H9 (cell line): ENCODE measurements at regions not wholly inside any gene's neighbourhood (a gene's known extent, or its start where the extent isn't known, plus 50 kb on each side); places are given as distances from the start of the nearest gene placed in this dataset.

Experiments
- DNase-seq: peaks from one replicate; pipeline ENCODE4 v3.0.0-alpha.2; 2017
- H2AFZ ChIP-seq: one replicate; pipeline ENCODE4 v1.6.1; 2013; ENCODE audit warnings: mild to moderate bottlenecking, low read length, control low read depth, moderate library complexity
- H2AK5ac ChIP-seq: 2 replicates; pipeline ENCODE4 v1.6.1; 2013; ENCODE audit warnings: low read length, control low read depth, mixed read lengths; ENCODE audit not compliant: insufficient read length
- H2BK120ac ChIP-seq: one replicate; pipeline ENCODE4 v1.6.1; 2013; ENCODE audit warnings: low read depth, mild to moderate bottlenecking, low read length, control low read depth, inconsistent platforms; ENCODE audit not compliant: poor library complexity, severe bottlenecking
- H2BK12ac ChIP-seq: 2 replicates; pipeline ENCODE4 v1.6.1; 2013; ENCODE audit warnings: low read length, control low read depth, mixed read lengths, low read depth; ENCODE audit not compliant: insufficient read length
- H2BK15ac ChIP-seq: 2 replicates; pipeline ENCODE4 v1.6.1; 2013; ENCODE audit warnings: low read depth, low read length, control low read depth
- H2BK20ac ChIP-seq: one replicate; pipeline ENCODE4 v1.6.1; 2013; ENCODE audit warnings: low read depth, mild to moderate bottlenecking, low read length, control low read depth, inconsistent platforms; ENCODE audit not compliant: poor library complexity, severe bottlenecking
- H2BK5ac ChIP-seq: 2 replicates; pipeline ENCODE4 v1.6.1; 2013; ENCODE audit warnings: low read length, control low read depth, mixed read lengths; ENCODE audit not compliant: insufficient read length
- H3K14ac ChIP-seq: 2 replicates; pipeline ENCODE4 v1.6.1; 2013; ENCODE audit warnings: low read length, control low read depth; ENCODE audit not compliant: insufficient read depth
- H3K18ac ChIP-seq: 2 replicates; pipeline ENCODE4 v1.6.1; 2013; ENCODE audit warnings: low read depth, mild to moderate bottlenecking, mixed read lengths, low read length, control low read depth; ENCODE audit not compliant: insufficient read length
- H3K23ac ChIP-seq: 2 replicates; pipeline ENCODE4 v1.6.1; 2013; ENCODE audit warnings: low read length, control low read depth, mixed read lengths, low read depth; ENCODE audit not compliant: insufficient read length
- H3K23me2 ChIP-seq: 2 replicates; pipeline ENCODE4 v1.6.1; 2013; ENCODE audit warnings: low read depth, mild to moderate bottlenecking, mixed read lengths, low read length, control low read depth; ENCODE audit not compliant: insufficient read length, poor library complexity, severe bottlenecking
- H3K27ac ChIP-seq: 2 replicates; pipeline ENCODE4 v1.5.1; 2013; ENCODE audit warnings: low read length, control low read depth, mixed read lengths, low read depth; ENCODE audit not compliant: insufficient read length
- H3K27me3 ChIP-seq: 2 replicates; pipeline ENCODE4 v1.6.1; 2013; ENCODE audit warnings: low read length, control low read depth, inconsistent platforms; ENCODE audit not compliant: insufficient read depth
- H3K4ac ChIP-seq: 2 replicates; pipeline ENCODE4 v1.6.1; 2013; ENCODE audit warnings: low read depth, mild to moderate bottlenecking, control low read depth, inconsistent platforms, low read length, moderate library complexity
- H3K4me1 ChIP-seq: 2 replicates; pipeline ENCODE4 v1.6.1; 2013; ENCODE audit warnings: low read length, control low read depth, inconsistent platforms; ENCODE audit not compliant: insufficient read depth
- H3K4me2 ChIP-seq: 2 replicates; pipeline ENCODE4 v1.6.1; 2013; ENCODE audit warnings: low read length, control low read depth, mixed read lengths; ENCODE audit not compliant: insufficient read length, insufficient read depth
- H3K56ac ChIP-seq: 2 replicates; pipeline ENCODE4 v1.6.1; 2013; ENCODE audit warnings: low read depth, mild to moderate bottlenecking, mixed read lengths, low read length, control low read depth; ENCODE audit not compliant: insufficient read length
- H3K79me1 ChIP-seq: 2 replicates; pipeline ENCODE4 v1.6.1; 2013; ENCODE audit warnings: low read depth, mild to moderate bottlenecking, moderate library complexity, low read length, control low read depth, inconsistent platforms; ENCODE audit not compliant: insufficient read depth, poor library complexity, severe bottlenecking
- H3K79me2 ChIP-seq: 2 replicates; pipeline ENCODE4 v1.6.1; 2013; ENCODE audit warnings: low read length, control low read depth, inconsistent platforms; ENCODE audit not compliant: insufficient read depth
- H3K9ac ChIP-seq: 2 replicates; pipeline ENCODE4 v1.6.1; 2013; ENCODE audit warnings: low read length, control low read depth, mixed read lengths; ENCODE audit not compliant: insufficient read length; ENCODE audit errors: extremely low read depth
- H3K9me3 ChIP-seq: one replicate; pipeline ENCODE4 v1.6.1; 2013; ENCODE audit warnings: low read depth, low read length, inconsistent platforms; ENCODE audit not compliant: control insufficient read depth
- H3T11ph ChIP-seq: one replicate; pipeline ENCODE4 v1.6.1; 2013; ENCODE audit warnings: mild to moderate bottlenecking, low read length, control low read depth, inconsistent platforms
- H4K20me1 ChIP-seq: one replicate; pipeline ENCODE4 v1.6.1; 2013; ENCODE audit not compliant: control insufficient read depth, insufficient read length, insufficient read depth
- H4K5ac ChIP-seq: 2 replicates; pipeline ENCODE4 v1.6.1; 2013; ENCODE audit warnings: low read depth, mild to moderate bottlenecking, mixed read lengths, low read length, control low read depth; ENCODE audit not compliant: insufficient read length
- H4K8ac ChIP-seq: replicated peaks from 2 replicates; pipeline ENCODE4 v1.6.1; 2013; ENCODE audit warnings: low read length, control low read depth, mixed read lengths, low read depth; ENCODE audit not compliant: insufficient read length
- H4K91ac ChIP-seq: 2 replicates; pipeline ENCODE4 v1.6.1; 2013; ENCODE audit warnings: low read depth, mild to moderate bottlenecking, moderate library complexity, mixed read lengths, low read length, control low read depth; ENCODE audit not compliant: insufficient read length
- H3K27ac Mint-ChIP-seq, 3 experiments: 2 replicates in 2 of 3; 3 replicates in 1 of 3; pipeline ENCODE4 v1.8.0; 2020 to 2021; ENCODE audit warnings: mixed read lengths in 3 of 3, mild to moderate bottlenecking in 1 of 3, moderate library complexity in 1 of 3
- H3K27me3 Mint-ChIP-seq: 2 replicates; pipeline ENCODE4 v1.8.0; 2021; ENCODE audit warnings: low read depth, mild to moderate bottlenecking, moderate library complexity, mixed read lengths
- H3K36me3 Mint-ChIP-seq, 3 experiments: 2 replicates in 2 of 3; 3 replicates in 1 of 3; pipeline ENCODE4 v1.8.0; 2020 to 2021; ENCODE audit warnings: low read depth in 3 of 3, mixed read lengths in 3 of 3; ENCODE audit not compliant: insufficient read depth in 1 of 3
- H3K4me1 Mint-ChIP-seq, 2 experiments: 2 replicates each; pipeline ENCODE4 v1.8.0; 2020; ENCODE audit warnings: mixed read lengths in 2 of 2
- H3K4me3 Mint-ChIP-seq, 2 experiments: 2 replicates in 1 of 2; 3 replicates in 1 of 2; pipeline ENCODE4 v1.8.0; 2020 to 2021; ENCODE audit warnings: mild to moderate bottlenecking in 2 of 2, mixed read lengths in 2 of 2, moderate library complexity in 1 of 2
- H3K9me3 Mint-ChIP-seq, 2 experiments: 2 replicates in 1 of 2; 3 replicates in 1 of 2; pipeline ENCODE4 v1.8.0; 2020; ENCODE audit warnings: mild to moderate bottlenecking in 2 of 2, mixed read lengths in 2 of 2, moderate library complexity in 1 of 2
- TF ChIP-seq, protein P1 (sequence below): fragments of 200-600 bp; sonication (generic); conservative IDR thresholded peaks from 3 replicates; pipeline ENCODE4 v1.8.0; 2021; ENCODE audit warnings: antibody characterized with exemption, mild to moderate bottlenecking

DNA sequence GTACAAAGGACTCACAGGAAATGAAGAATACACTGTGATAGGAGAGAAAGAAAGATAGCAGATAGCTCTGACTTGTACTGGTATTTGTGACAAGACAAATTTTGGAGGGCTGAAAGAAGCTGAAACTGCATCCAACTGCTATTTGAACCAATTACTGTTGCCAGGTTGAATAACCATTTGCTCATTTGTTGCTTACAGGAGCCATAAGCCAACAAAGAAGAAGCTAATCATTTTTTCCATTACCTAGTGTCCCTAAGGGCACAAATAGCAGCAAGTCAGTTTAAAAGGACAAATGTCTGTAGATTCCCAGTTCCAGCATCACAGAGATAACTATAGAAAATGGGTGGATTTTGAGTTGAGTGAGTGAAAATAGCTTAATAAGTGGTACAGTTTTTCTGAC is 376.9 kb upstream of the ARPP21 start:
- Histone ChIP-seq H3K14ac (no peak overlapping the region), H3K9ac (no peak overlapping the region), H2BK15ac (no peak overlapping the region), H4K20me1 (no peaks in the 10 kb centered on the region), H2AK5ac (no peak overlapping the region), H2BK20ac (no peak overlapping the region), H2BK5ac (no peak overlapping the region), H2BK120ac (no peak overlapping the region), H3K27ac (no peak overlapping the region), H3K18ac (no peak overlapping the region), H3K79me1 (no peaks in the 10 kb centered on the region), H3K27me3 (no peaks in the 10 kb centered on the region), H3K56ac (no peak overlapping the region), H3K4ac (no peak overlapping the region), H3K23me2 (no peaks in the 10 kb centered on the region), H4K5ac (no peak overlapping the region), H3K4me1 (no peaks in the 10 kb centered on the region), H3K79me2 (no peaks in the 10 kb centered on the region), H3T11ph (no peak overlapping the region), H4K91ac (no peak overlapping the region), H3K23ac (no peak overlapping the region), H2AFZ (no peak overlapping the region), H3K9me3 (no peaks in the 10 kb centered on the region), H2BK12ac (no peak overlapping the region), H4K8ac (no peak overlapping the region), H3K4me2 (no peak overlapping the region)
- H3K4me1 Mint-ChIP-seq: no peaks in the 10 kb centered on the region
- H3K9me3 Mint-ChIP-seq: no peaks in the 10 kb centered on the region
- no peaks in the 10 kb centered on the region for H3K36me3 Mint-ChIP-seq
- H3K4me3 Mint-ChIP-seq: no peak overlapping the region
- DNase-seq: no peak
- TF ChIP-seq, protein P1, sequence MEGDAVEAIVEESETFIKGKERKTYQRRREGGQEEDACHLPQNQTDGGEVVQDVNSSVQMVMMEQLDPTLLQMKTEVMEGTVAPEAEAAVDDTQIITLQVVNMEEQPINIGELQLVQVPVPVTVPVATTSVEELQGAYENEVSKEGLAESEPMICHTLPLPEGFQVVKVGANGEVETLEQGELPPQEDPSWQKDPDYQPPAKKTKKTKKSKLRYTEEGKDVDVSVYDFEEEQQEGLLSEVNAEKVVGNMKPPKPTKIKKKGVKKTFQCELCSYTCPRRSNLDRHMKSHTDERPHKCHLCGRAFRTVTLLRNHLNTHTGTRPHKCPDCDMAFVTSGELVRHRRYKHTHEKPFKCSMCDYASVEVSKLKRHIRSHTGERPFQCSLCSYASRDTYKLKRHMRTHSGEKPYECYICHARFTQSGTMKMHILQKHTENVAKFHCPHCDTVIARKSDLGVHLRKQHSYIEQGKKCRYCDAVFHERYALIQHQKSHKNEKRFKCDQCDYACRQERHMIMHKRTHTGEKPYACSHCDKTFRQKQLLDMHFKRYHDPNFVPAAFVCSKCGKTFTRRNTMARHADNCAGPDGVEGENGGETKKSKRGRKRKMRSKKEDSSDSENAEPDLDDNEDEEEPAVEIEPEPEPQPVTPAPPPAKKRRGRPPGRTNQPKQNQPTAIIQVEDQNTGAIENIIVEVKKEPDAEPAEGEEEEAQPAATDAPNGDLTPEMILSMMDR: no peak
- 0 out of 2 replicates have a peak, but pooled peaks cover 2% of the 10 kb centered on the region for H3K27me3 Mint-ChIP-seq
- H3K27ac Mint-ChIP-seq: no peak overlapping the region
